ENCODE measurements at regions not wholly inside any gene's neighbourhood (a gene's known extent, or its start where the extent isn't known, plus 50 kb on each side); places are given as distances from the start of the nearest gene placed in this dataset.
"Not testable (repeated sequence)": the region's sequence is repeated elsewhere in the genome, so short reads cannot be mapped to it uniquely, and the experiment has no call there.

- ATAC-seq (no peak), DNase-seq (no peak)
- WGBS: 49% methylated on average over 2 of the region's 2 CpGs
- intact Hi-C loops (cut with DNase I): no loop called here
- Histone ChIP-seq H3K4me1 (ENCODE audit: control insufficient read depth, insufficient read depth, low read length) (no peaks in the 10 kb centered on the region), H3K27ac (ENCODE audit: low read length) (no peak overlapping the region), H3K9me3 (ENCODE audit: control insufficient read depth, low read length) (no peaks in the 10 kb centered on the region), H3K4me3 (ENCODE audit: low read length) (no peak overlapping the region), H3K27me3 (ENCODE audit: control insufficient read depth, insufficient read depth) (no peaks in the 10 kb centered on the region)
Observed at GRCh38 chr3:102037791-102038190, 188.5 kb downstream of the NFKBIZ start.

GRCh38 chr3:102038477-102039142 lies 189.3 kb downstream of the NFKBIZ start:
- ATAC-seq: peak in 1 of 2 donors; percentile 40

GRCh38 chr3:102040144-102040543 lies 190.8 kb downstream of the NFKBIZ start:
- H3K4me3 ChIP-seq (ENCODE audit: low read length); H3K27me3 ChIP-seq (ENCODE audit: control insufficient read depth, insufficient read depth); H3K27ac ChIP-seq (ENCODE audit: low read length); DNase-seq; intact Hi-C loops (cut with DNase I); H3K4me1 ChIP-seq (ENCODE audit: control insufficient read depth, insufficient read depth, low read length); H3K9me3 ChIP-seq (ENCODE audit: control insufficient read depth, low read length); ATAC-seq: not testable (repeated sequence)
- 94% methylated on average over 8 of the region's 8 CpGs for WGBS

More at GRCh38 chr3:102038477-102039142, 189.3 kb downstream of the NFKBIZ start:
- no peaks in the 10 kb centered on the region for H3K9me3 ChIP-seq (ENCODE audit: control insufficient read depth, low read length)
- 74% methylated on average over 3 of the region's 3 CpGs for WGBS
- no peak for DNase-seq
- intact Hi-C loops (cut with DNase I): no loop called here
- no peak overlapping the region for H3K27ac ChIP-seq (ENCODE audit: low read length)
- H3K27me3 ChIP-seq (ENCODE audit: control insufficient read depth, insufficient read depth): no peaks in the 10 kb centered on the region
- H3K4me1 ChIP-seq (ENCODE audit: control insufficient read depth, insufficient read depth, low read length): no peaks in the 10 kb centered on the region
- no peak overlapping the region for H3K4me3 ChIP-seq (ENCODE audit: low read length)

GRCh38 chr3:102053375-102053989 lies 204.2 kb downstream of the NFKBIZ start:
- WGBS: 54% methylated on average over 4 of the region's 4 CpGs
- H3K27me3 ChIP-seq (ENCODE audit: control insufficient read depth, insufficient read depth): no peaks in the 10 kb centered on the region
- no peaks in the 10 kb centered on the region for H3K4me1 ChIP-seq (ENCODE audit: control insufficient read depth, insufficient read depth, low read length)
- H3K4me3 ChIP-seq (ENCODE audit: low read length): no peak overlapping the region
- ATAC-seq (no peak), DNase-seq (no peak)
- no peaks in the 10 kb centered on the region for H3K9me3 ChIP-seq (ENCODE audit: control insufficient read depth, low read length)
- H3K27ac ChIP-seq (ENCODE audit: low read length): no peak overlapping the region
- intact Hi-C loops (cut with DNase I): no loop called here

- intact Hi-C loops (cut with DNase I): no loop called here
- DNase-seq: peak; percentile 18 to 47 (median 40)
- H3K4me3 ChIP-seq (ENCODE audit: low read length): no peak overlapping the region
- ATAC-seq: peak in 1 of 2 donors; percentile 24
- H3K27ac ChIP-seq (ENCODE audit: low read length): no peak overlapping the region
- no peaks in the 10 kb centered on the region for H3K4me1 ChIP-seq (ENCODE audit: control insufficient read depth, insufficient read depth, low read length)
- WGBS: 52% methylated on average over 10 of the region's 10 CpGs
- H3K9me3 ChIP-seq (ENCODE audit: control insufficient read depth, low read length): no peaks in the 10 kb centered on the region
- no peaks in the 10 kb centered on the region for H3K27me3 ChIP-seq (ENCODE audit: control insufficient read depth, insufficient read depth)
Observed at GRCh38 chr3:102054543-102055080, 205.3 kb downstream of the NFKBIZ start.

DNA sequence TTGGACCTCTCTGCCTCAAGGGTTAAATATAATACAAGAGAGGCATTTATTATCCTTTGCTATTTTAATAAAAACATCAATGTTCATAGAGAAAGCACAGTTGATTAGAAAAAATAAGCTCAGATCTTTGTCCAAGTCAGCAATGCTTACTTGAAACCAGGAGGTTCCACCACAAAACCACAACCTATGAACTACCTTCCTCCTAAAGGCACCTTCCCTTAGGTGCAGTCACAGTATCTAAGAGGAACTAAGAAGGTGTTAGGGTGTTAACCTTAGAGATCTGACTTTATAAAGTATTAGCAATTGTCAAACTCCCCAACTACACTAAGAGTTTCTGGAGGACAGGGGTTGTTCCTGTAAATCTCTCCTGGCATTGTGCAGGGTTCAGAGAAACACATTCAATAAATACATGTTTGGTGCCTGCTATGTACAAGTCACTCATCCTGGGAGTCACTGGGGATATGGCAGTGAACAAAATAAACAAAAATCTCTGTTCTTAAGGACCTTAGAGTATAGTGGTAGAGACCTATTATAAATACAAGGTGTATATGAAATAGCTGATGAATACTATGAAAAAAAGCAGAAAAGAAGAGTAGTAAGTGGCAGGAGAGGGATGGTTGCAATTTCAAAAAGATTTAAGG lies 208.6 kb downstream of the NFKBIZ start:
- no peaks in the 10 kb centered on the region for H3K27me3 ChIP-seq (ENCODE audit: control insufficient read depth, insufficient read depth)
- H3K27ac ChIP-seq (ENCODE audit: low read length): no peak overlapping the region
- H3K9me3 ChIP-seq (ENCODE audit: control insufficient read depth, low read length): no peaks in the 10 kb centered on the region

DNA sequence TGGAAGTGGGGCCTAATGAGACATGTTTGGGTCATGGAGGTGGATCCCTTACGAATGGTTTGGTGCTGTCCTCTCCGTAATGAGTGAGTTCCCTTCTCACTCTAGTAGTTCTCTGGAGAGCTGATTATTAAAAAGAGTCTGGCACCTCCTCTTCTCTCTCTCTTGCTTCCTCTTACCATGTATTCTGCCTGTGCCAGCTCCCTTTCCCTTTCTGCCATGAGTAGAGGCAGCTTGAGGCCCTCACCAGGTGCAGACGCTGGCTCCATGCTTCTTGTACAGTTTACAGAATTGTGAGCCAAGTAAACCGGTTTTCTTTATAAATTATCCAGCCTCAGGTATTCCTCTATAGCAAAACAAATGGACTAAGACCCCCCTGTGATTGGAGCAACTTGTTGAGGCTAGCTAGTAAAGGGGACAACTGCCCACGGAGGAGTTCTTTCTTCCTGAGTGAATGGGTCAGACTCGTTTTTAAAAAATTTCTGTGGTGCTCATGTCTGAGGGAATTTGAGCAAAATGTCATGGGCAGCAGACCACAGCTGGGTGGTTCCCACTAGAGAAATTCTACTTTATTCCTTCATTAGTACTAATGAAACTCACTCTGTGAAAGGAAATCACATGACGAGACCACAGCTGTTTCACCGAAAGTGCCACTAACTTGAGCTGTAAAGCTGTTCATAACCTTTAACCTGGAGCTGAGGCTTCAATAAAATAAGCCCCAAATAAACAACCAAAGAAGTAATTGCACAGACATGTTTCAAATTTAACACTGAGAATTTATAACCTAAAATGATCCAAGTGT lies 210.0 kb downstream of the NFKBIZ start:
- 87% methylated on average over 8 of the region's 8 CpGs for WGBS
- DNase-seq (no peak), ATAC-seq (no peak)
- Histone ChIP-seq H3K4me3 (ENCODE audit: low read length) (no peak overlapping the region), H3K27ac (ENCODE audit: low read length) (no peak overlapping the region), H3K27me3 (ENCODE audit: control insufficient read depth, insufficient read depth) (no peaks in the 10 kb centered on the region), H3K9me3 (ENCODE audit: control insufficient read depth, low read length) (no peaks in the 10 kb centered on the region), H3K4me1 (ENCODE audit: control insufficient read depth, insufficient read depth, low read length) (no peaks in the 10 kb centered on the region)
- intact Hi-C loops (cut with DNase I): no loop called here

More for the DNA sequence above, 208.6 kb downstream of the NFKBIZ start:
- DNase-seq (no peak), ATAC-seq (no peak)
- Histone ChIP-seq H3K4me3 (ENCODE audit: low read length) (no peak overlapping the region), H3K4me1 (ENCODE audit: control insufficient read depth, insufficient read depth, low read length) (no peaks in the 10 kb centered on the region)
- intact Hi-C loops (cut with DNase I): no loop called here

- no peaks in the 10 kb centered on the region for H3K27me3 ChIP-seq (ENCODE audit: control insufficient read depth, insufficient read depth)
- no peak overlapping the region for H3K27ac ChIP-seq (ENCODE audit: low read length)
- no peak overlapping the region for H3K4me3 ChIP-seq (ENCODE audit: low read length)
- no peak for ATAC-seq
- DNase-seq: no peak
- intact Hi-C loops (cut with DNase I): no loop called here
- H3K4me1 ChIP-seq (ENCODE audit: control insufficient read depth, insufficient read depth, low read length): no peaks in the 10 kb centered on the region
- WGBS: 83% methylated on average over 1 of the region's 1 CpG
- no peaks in the 10 kb centered on the region for H3K9me3 ChIP-seq (ENCODE audit: control insufficient read depth, low read length)
Observed at GRCh38 chr3:102060814-102061213, 211.5 kb downstream of the NFKBIZ start.

DNA sequence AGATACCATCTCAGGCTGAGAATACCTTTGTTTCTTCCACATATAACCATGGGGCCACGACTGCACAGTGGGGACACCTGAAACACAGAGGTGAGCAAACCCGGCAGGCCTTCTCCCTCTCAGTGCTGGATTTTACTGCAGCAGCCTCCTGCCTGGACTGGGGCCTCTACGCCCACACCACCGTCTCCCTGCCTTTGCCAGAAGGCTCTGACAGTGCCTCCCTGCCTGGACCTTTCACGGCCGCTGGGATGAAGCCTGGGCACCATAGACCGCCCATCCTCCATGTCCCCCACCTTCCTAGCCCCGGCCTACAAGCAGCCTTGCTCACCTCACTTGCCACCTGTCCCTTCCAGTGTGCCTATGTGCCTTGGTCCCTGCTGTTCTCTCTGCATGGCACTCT lies 214.3 kb downstream of the NFKBIZ start:
- DNase-seq: no peak
- H3K4me3 ChIP-seq (ENCODE audit: low read length): no peak overlapping the region
- WGBS: 96% methylated on average over 8 of the region's 8 CpGs

GRCh38 chr3:102066470-102066869 lies 217.2 kb downstream of the NFKBIZ start:
- Histone ChIP-seq H3K4me3 (ENCODE audit: low read length) (no peak overlapping the region), H3K4me1 (ENCODE audit: control insufficient read depth, insufficient read depth, low read length) (no peaks in the 10 kb centered on the region), H3K27me3 (ENCODE audit: control insufficient read depth, insufficient read depth) (no peaks in the 10 kb centered on the region), H3K9me3 (ENCODE audit: control insufficient read depth, low read length) (no peaks in the 10 kb centered on the region), H3K27ac (ENCODE audit: low read length) (no peak overlapping the region)
- intact Hi-C loops (cut with DNase I): no loop called here
- ATAC-seq: no peak
- DNase-seq: no peak
- WGBS: 93% methylated on average over 1 of the region's 1 CpG

More for the DNA sequence above, 214.3 kb downstream of the NFKBIZ start:
- ATAC-seq: no peak
- H3K27me3 ChIP-seq (ENCODE audit: control insufficient read depth, insufficient read depth): no peaks in the 10 kb centered on the region
- no peak overlapping the region for H3K27ac ChIP-seq (ENCODE audit: low read length)
- H3K9me3 ChIP-seq (ENCODE audit: control insufficient read depth, low read length): no peaks in the 10 kb centered on the region
- H3K4me1 ChIP-seq (ENCODE audit: control insufficient read depth, insufficient read depth, low read length): no peaks in the 10 kb centered on the region
- intact Hi-C loops (cut with DNase I): no loop called here

DNA sequence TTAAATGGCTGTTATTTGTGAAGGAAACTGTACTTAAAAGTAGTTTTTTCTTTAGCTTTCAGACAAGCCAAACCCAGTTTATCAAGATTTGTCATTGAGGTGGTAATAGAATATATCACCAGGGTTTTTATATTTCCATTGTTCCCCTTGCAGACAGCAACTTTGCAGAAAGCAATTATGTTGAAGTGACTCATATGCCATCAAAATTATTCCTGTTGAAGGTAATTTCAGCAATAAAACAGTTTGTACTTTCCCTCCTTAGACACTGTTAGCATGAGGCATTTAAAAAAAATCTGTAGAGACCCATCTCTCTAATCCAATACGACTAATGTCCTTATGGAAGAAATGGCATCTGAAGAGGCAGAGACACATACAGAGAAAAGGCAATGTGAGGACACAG lies 219.0 kb downstream of the NFKBIZ start:
- no peaks in the 10 kb centered on the region for H3K9me3 ChIP-seq (ENCODE audit: control insufficient read depth, low read length)
- H3K27ac ChIP-seq (ENCODE audit: low read length): no peak overlapping the region
- ATAC-seq (no peak), DNase-seq (no peak)
- H3K4me1 ChIP-seq (ENCODE audit: control insufficient read depth, insufficient read depth, low read length): no peaks in the 10 kb centered on the region
- WGBS: 90% methylated on average over 1 of the region's 1 CpG
- intact Hi-C loops (cut with DNase I): no loop called here
- no peaks in the 10 kb centered on the region for H3K27me3 ChIP-seq (ENCODE audit: control insufficient read depth, insufficient read depth)
- no peak overlapping the region for H3K4me3 ChIP-seq (ENCODE audit: low read length)

Measured in right cardiac atrium (tissue), 5 donors.